ENCODE measurements at regions not wholly inside any gene's neighbourhood (a gene's known extent, or its start where the extent isn't known, plus 50 kb on each side); places are given as distances from the start of the nearest gene placed in this dataset.

GRCh38 chr4:137274404-137274803, 257.9 kb downstream of the PCDH18 start:
- no peaks in the 10 kb centered on the region for H3F3A ChIP-seq (ENCODE audit: insufficient read depth, low read length)
- no peak overlapping the region for H3K4me3 ChIP-seq (ENCODE audit: low read depth, low read length, poor library complexity, severe bottlenecking)
- H4K20me1 ChIP-seq (ENCODE audit: insufficient read depth, low read length) = no peaks in the 10 kb centered on the region
- H3K4me1 ChIP-seq (ENCODE audit: insufficient read depth, low read length, severe bottlenecking) = no peaks in the 10 kb centered on the region
- H2AFZ ChIP-seq (ENCODE audit: low read length) = no peak overlapping the region
- H3K36me3 ChIP-seq (ENCODE audit: insufficient read depth, low read length) = no peaks in the 10 kb centered on the region
- TF ChIP-seq, protein P1, sequence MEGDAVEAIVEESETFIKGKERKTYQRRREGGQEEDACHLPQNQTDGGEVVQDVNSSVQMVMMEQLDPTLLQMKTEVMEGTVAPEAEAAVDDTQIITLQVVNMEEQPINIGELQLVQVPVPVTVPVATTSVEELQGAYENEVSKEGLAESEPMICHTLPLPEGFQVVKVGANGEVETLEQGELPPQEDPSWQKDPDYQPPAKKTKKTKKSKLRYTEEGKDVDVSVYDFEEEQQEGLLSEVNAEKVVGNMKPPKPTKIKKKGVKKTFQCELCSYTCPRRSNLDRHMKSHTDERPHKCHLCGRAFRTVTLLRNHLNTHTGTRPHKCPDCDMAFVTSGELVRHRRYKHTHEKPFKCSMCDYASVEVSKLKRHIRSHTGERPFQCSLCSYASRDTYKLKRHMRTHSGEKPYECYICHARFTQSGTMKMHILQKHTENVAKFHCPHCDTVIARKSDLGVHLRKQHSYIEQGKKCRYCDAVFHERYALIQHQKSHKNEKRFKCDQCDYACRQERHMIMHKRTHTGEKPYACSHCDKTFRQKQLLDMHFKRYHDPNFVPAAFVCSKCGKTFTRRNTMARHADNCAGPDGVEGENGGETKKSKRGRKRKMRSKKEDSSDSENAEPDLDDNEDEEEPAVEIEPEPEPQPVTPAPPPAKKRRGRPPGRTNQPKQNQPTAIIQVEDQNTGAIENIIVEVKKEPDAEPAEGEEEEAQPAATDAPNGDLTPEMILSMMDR (IDR thresholded peaks at IDR 0.05; ENCODE audit: low read length) = no peak
- no peak for TF ChIP-seq EZH2 (IDR thresholded peaks at IDR 0.05; ENCODE audit: borderline replicate concordance, low read length)
- H3K79me2 ChIP-seq (ENCODE audit: insufficient read depth, low read length) = no peaks in the 10 kb centered on the region
- no peak overlapping the region for H3K27ac ChIP-seq (ENCODE audit: low read depth, low read length, poor library complexity, severe bottlenecking)
- H3K9me2 ChIP-seq (ENCODE audit: low read depth, low read length) = no peaks in the 10 kb centered on the region
- H3K27me3 ChIP-seq (ENCODE audit: insufficient read depth, low read length) = no peaks in the 10 kb centered on the region
- H3K9ac ChIP-seq (ENCODE audit: low read length) = no peak overlapping the region
- H3K4me2 ChIP-seq (ENCODE audit: low read length) = no peak overlapping the region
- H3K9me3 ChIP-seq (ENCODE audit: low read length) = no peaks in the 10 kb centered on the region

DNA sequence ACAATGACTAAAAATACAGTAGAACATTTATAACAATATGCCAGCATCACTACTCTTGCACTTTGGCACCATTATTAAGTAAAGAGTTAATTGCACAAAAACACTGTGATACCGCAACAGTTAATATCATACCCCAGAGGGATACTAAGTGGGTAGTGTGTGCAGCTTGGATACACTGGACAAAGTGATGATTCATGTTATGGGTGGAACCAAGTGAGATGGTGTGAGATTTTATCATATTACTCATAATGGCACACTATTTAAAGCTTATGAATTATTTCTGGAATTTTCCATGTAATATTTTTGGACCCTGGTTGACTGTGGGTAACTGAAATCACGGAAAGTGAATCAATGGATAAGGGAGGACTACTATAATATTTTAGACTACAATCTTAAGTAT, 265.3 kb downstream of the PCDH18 start:
- Histone ChIP-seq H3K4me3 (ENCODE audit: low read depth, low read length, poor library complexity, severe bottlenecking) (no peak overlapping the region), H3K36me3 (ENCODE audit: insufficient read depth, low read length) (no peaks in the 10 kb centered on the region), H3K9ac (ENCODE audit: low read length) (no peak overlapping the region), H3F3A (ENCODE audit: insufficient read depth, low read length) (no peaks in the 10 kb centered on the region), H2AFZ (ENCODE audit: low read length) (no peak overlapping the region), H3K4me2 (ENCODE audit: low read length) (no peak overlapping the region), H3K4me1 (ENCODE audit: insufficient read depth, low read length, severe bottlenecking) (no peaks in the 10 kb centered on the region), H3K27me3 (ENCODE audit: insufficient read depth, low read length) (no peaks in the 10 kb centered on the region), H3K27ac (ENCODE audit: low read depth, low read length, poor library complexity, severe bottlenecking) (no peak overlapping the region), H4K20me1 (ENCODE audit: insufficient read depth, low read length) (no peaks in the 10 kb centered on the region), H3K9me3 (ENCODE audit: low read length) (no peaks in the 10 kb centered on the region), H3K9me2 (ENCODE audit: low read depth, low read length) (no peaks in the 10 kb centered on the region), H3K79me2 (ENCODE audit: insufficient read depth, low read length) (no peaks in the 10 kb centered on the region)
- TF ChIP-seq, protein P1 (IDR thresholded peaks at IDR 0.05; ENCODE audit: low read length) = no peak
- TF ChIP-seq EZH2 (IDR thresholded peaks at IDR 0.05; ENCODE audit: borderline replicate concordance, low read length) = no peak

DNA sequence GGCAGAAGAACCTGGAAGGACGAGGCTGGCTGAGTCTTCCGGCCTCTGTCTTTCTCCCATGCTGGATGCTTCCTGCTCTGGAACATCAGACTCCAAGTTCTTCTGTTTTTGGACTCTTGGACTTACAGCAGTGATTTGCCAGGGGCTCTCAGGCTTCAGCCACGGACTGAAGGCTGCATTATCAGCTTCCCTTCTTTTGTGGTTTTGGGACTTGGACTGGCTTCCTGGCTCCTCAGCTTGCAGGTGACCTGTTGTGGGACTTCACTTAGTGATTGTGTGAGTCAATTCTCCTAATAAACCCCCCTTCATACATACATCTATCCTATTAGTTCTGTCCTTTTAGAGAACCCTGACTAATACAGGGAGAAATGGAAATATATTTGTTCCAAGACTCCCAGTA, 265.8 kb downstream of the PCDH18 start:
- Histone ChIP-seq H3K36me3 (ENCODE audit: insufficient read depth, low read length) (no peaks in the 10 kb centered on the region), H3F3A (ENCODE audit: insufficient read depth, low read length) (no peaks in the 10 kb centered on the region), H3K4me3 (ENCODE audit: low read depth, low read length, poor library complexity, severe bottlenecking) (no peak overlapping the region), H3K4me2 (ENCODE audit: low read length) (no peak overlapping the region), H2AFZ (ENCODE audit: low read length) (no peak overlapping the region), H3K79me2 (ENCODE audit: insufficient read depth, low read length) (no peaks in the 10 kb centered on the region), H3K9me3 (ENCODE audit: low read length) (no peaks in the 10 kb centered on the region), H3K9ac (ENCODE audit: low read length) (no peak overlapping the region), H3K4me1 (ENCODE audit: insufficient read depth, low read length, severe bottlenecking) (no peaks in the 10 kb centered on the region), H3K27ac (ENCODE audit: low read depth, low read length, poor library complexity, severe bottlenecking) (no peak overlapping the region), H4K20me1 (ENCODE audit: insufficient read depth, low read length) (no peaks in the 10 kb centered on the region), H3K27me3 (ENCODE audit: insufficient read depth, low read length) (no peaks in the 10 kb centered on the region), H3K9me2 (ENCODE audit: low read depth, low read length) (no peaks in the 10 kb centered on the region)
- TF ChIP-seq, protein P1 (IDR thresholded peaks at IDR 0.05; ENCODE audit: low read length) = no peak
- no peak for TF ChIP-seq EZH2 (IDR thresholded peaks at IDR 0.05; ENCODE audit: borderline replicate concordance, low read length)

All from OCI-LY1 (cell line).